ENCODE measurements at regions not wholly inside any gene's neighbourhood (a gene's known extent, or its start where the extent isn't known, plus 50 kb on each side); places are given as distances from the start of the nearest gene placed in this dataset.
"Not testable (repeated sequence)": the region's sequence is repeated elsewhere in the genome, so short reads cannot be mapped to it uniquely, and the experiment has no call there.

- DNase-seq = no peak
These were observed 107.9 kb upstream of the DLG1 start for GRCh38 chr3:197406266-197406665.

DNA sequence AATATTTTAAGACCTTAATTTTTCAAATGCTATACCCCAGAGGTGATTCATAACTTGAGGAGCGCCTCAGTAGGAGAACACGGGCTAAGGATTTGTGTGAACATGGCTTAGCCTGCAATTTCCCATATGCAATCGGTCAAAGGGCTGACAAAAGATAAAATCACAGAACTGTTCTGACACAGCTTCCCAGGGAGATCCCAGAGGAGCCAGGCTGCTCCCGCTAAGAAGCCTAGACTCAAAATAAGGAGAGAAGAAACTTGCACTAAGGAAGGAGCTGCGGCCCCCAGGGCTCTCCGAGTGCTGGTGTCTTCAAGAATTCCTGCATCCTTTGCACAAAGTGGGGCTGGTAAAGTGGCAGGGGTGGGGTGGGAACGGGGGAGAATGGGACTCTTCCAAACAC, 106.3 kb upstream of the DLG1 start:
- no peak for DNase-seq

DNA sequence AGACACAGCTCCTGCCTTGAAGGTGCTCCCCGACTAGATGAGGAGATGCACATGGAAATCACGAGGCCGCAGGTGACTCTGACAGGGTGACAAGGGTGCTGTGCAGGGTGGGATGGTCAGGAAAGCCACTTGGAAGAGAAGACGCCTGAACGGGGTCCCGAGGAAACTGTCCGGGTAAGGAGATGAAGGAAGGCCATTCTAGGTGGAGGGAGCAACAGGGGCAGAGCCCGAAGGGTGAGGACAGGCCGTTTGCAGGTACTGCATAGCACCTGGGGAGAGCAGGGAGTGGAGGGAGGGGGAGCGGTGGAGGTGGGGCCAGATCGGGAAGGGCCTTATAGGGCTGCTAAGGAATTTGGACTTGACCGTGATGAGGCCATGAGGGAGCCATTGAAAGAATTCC, 105.6 kb upstream of the DLG1 start:
- DNase-seq = no peak

DNA sequence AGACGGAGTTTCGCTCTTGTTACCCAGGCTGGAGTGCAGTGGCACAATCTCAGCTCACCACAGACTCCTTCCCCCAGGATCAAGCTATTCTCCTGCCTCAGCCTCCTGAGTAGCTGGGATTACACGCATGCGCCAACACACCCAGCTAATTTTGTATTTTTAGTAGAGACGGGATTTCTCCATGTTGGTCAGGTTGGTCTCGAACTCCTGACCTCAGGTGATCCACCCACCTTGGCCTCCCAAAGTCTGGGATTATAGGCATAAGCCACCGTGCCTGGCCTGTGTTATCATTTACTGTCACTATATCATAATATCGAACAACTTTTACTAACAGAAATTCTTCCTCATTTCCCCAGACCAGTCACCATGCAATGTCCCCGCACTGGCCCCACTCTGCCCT, 104.0 kb upstream of the DLG1 start:
- DNase-seq = not testable (repeated sequence)

DNA sequence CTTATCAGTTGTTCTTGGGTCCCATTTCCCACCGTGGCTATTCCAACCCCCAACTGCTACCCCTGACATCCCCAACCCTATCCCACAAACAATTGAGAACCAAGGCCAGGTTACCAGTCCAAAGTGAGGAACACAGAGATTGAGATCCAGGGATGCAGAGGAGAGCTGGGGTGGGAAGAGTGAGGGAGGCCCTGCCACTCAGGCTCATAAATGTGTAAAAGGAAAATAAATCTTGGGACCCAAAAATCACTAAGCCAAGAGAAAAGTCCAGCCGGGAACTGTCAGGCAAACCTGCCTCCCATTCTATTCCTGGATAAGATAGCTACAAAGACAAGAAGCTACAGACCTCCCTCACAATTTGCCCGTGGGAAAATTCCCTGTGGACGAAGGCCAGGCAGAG, 101.1 kb upstream of the DLG1 start:
- no peak for DNase-seq

DNA sequence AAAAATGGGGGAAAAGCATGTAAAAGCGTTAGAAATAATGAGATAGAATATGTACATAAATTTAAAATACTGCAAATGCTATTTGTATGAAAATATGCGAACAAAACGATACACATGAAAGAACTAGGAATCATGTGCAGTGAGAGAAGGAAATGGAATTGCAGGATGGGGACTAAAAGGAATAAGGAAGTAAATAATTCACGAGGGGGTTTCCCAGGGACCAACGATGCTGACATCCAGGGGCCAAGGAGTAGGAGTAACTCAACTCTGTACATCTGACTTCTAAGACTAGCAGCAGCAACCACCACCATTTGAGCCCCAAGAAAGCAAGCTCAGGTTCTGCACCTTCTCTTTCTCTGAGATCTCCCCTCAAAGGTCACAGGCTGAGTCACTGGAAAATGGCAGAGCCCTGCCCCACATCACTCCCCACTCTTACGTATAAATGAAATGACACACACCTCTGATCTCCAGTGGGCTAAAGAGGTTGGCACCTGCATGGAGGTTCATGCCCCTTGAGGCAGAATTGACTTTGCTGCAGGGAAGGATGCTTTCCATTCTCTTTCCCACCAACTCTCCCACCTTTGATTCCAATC, 100.0 kb upstream of the DLG1 start:
- no peak for DNase-seq

DNA sequence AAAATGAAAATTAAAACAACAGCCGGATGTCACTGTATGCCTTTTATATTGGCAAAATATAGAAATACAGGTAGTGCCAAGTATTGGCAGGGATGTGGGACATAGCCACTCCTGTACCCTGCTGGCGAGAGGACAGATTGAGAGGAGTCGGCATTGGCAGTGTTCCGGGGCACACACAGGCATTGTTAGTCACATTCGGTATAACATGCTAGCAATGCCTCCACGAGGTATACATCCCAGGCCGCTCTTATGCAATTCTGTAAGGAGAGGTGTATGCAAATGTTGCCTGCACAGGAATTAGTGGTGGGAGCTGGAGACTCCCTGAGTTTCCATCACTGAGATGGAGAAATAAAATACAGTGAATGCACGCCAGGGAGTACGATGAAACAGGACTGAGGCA, 99.4 kb upstream of the DLG1 start:
- no peak for DNase-seq

DNA sequence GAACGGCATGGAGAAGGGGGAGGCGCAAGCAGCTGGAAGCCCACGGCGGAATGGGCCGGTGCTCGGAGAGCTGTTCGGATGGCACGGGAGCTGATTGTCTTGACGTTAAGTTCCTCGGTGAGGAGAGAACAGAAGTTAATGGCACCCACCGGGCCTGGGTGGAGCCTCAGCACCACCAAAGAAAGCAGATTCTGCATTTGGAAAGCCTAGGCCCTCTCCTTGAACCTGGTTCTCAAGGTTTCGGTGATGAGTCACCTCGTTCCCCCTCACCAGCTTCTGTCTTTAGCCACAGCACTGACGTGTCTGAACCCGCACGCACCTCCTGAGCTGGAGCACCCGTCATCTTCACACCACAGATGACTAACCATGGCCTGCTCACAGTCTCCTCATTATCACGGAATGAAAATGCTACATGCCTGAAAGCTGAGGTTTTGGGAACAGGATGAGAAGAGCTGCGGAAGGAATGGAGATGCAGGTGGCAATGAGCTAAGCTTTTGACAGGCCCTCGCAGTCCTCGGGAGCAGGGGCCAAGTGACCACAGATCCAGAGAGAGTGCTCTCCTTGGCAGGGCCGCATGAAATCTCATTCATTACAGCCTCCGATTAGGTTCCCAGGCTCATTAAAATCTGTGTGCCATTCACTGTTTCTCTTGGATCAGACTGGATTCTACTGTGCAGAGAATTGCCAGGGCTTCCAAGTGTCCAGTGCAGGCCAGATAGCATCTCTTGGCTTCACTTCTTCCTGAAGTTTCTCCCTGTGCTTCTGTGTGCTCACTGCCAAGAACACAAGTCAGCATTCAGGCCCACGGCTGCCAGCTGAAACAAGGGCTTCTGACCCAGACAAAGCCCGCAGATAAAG, 96.3 kb upstream of the DLG1 start:
- DNase-seq = no peak

- not testable (repeated sequence) for DNase-seq
These were observed 95.7 kb upstream of the DLG1 start for GRCh38 chr3:197394126-197394463.

DNA sequence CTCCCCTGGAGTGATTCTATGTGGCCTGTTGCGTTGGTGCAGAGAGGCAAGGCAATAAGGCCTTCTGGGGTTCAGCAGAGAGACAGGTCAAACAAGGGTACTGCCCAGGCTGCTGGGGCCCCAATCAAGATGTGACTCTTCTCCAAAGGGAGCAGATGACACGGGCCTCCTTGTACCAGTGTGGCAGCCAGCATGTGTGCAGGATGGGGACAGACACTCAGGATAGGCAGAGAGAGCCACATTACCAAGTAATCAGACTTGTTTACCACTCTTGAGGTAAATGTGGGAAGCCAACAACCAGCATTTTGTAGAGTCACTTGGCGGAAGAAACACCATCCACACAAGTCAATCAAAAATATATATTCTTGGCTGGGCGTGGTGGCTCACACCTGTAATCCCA, 95.3 kb upstream of the DLG1 start:
- DNase-seq = no peak

DNA sequence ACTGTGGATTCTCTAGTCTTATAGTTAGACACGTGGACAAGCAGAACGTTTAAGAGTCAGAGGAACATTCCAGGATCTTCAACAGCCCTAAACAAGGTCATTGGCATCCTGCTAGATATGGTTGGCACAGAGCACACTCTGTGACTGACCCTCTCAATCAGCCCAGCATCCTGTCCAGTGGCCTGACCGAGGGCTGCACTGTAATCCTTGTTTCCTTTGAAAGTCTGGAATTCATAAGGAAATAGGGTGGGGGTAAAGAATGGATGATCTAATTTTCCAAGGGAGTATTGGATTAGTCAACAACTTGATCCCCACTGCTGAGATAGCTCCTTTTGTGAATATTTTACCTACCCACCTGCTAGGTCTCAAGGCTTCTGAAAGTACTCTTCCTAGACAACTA, 94.5 kb upstream of the DLG1 start:
- no peak for DNase-seq

- no peak for DNase-seq
These were observed 83.0 kb upstream of the DLG1 start for GRCh38 chr3:197381371-197381770.

- DNase-seq = no peak
These were observed 82.4 kb upstream of the DLG1 start for GRCh38 chr3:197380786-197381185.

GRCh38 chr3:197378985-197379718, 80.7 kb upstream of the DLG1 start:
- DNase-seq = no peak

GRCh38 chr3:197376735-197377555, 78.5 kb upstream of the DLG1 start:
- no peak for DNase-seq

DNA sequence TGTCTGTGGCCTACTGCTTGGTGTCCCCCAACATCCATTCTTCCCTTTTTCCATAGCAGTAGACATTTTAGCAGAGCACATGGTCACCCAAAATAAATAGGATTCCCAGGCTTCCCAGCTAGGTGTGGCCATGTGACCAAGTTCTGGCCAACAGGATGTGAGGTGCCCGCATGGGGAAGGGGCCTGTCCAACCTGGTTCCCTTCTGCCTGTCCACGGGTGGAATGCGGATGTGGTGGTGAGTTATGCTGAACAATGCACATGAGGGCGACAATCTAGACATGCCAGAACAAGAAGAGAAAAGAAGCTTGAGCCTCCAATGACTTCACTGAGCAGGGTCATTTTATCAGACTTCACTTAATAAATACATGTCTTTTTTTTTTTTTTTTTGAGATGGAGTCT, 77.6 kb upstream of the DLG1 start:
- DNase-seq = no peak

DNA sequence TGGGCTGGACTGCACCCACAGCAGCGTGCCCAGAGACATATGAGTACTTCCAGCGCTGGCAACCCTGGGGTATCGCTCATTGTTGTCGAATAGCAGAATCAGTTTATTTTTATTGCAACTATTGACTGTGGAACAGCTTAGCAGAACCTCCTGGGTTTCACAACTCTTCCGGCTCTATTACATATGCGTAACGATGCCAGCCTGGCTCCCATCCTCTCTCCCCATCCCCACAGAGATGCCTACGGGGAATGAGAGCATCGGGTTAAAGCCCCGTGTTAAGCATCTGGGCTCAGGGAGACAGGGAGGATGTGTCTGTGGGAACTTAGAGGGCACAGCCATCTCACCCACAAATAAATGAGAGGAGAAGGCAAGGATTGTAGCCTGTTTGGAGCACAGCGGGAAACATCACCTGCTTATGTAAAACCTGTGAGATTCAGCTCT, 76.6 kb upstream of the DLG1 start:
- no peak for DNase-seq

- no peak for DNase-seq
These were observed 74.7 kb upstream of the DLG1 start for GRCh38 chr3:197373096-197373495.

DNA sequence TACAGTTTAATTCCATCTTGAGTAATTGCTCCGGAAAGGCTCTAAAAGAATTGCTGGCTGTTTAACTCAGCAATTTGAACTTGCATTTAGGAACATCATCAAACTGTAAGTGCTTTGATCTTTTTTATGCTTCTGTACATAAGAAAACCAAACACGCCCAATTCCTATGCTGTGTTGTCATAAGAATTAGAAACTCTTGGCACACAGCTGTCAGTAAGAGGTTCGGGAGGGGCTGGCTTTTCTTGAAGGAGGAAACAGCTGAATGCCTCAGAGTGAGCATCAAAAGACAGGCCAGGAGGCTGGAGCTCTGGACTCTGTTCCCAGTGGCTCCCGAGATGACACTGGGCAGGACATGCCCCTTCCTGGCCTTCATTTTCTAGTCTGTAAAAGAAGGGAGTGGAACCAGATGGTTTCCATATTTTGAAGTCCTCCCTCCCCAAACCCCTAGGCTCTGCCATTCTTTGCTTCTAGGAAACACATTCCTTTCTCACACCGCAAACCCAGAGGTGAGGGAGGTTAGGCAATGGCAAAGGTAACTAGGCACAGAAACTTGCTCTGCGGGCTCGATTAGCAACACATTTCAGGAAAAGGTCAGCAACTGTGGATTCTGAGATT, 73.7 kb upstream of the DLG1 start:
- no peak for DNase-seq

GRCh38 chr3:197371591-197372046, 73.2 kb upstream of the DLG1 start:
- DNase-seq = no peak

DNA sequence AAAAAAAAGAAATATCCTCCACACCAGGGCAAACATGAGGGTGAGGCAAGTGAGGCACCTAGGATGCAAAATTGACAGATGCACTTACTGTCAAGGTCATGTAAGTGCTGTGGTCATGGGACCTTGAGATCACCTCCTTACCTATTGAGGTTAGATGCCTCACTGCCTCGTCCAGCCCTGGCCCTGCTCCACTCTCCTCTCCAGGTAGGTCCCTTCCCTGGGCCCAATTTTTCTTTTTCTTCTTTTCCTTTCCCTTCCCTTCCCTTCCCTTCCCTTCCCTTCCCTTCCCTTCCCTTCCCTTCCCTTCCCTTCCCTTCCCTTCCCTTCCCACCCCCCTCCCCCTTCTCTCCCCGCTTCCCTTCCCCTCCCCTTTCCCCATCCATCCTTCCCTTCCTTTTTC, 71.1 kb upstream of the DLG1 start:
- DNase-seq = no peak

DNA sequence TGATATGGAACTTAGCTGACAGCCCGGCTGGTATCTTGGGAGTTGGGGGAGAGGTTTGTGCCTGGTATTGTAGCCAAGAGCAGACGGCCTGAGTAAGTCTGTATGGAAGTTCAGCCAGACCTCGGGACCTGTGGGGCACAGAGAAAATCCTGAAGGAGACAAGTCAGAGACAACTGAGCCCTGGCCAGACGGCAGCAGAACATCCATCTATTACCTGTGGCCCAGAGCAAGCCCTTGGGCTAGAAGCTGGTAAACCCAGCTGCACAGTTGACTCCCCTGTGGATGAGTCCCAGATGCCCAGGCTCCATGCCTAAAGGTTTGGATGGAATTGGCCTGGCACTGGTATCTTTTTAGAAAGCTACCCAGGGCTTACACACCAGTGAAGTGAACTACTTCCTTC, 70.4 kb upstream of the DLG1 start:
- DNase-seq = no peak

All from hindlimb muscle (tissue), 1 donor.